SIG-M5 treated with dmso at 0.1 percent for 504 hours (cell line): ENCODE measurements at regions not wholly inside any gene's neighbourhood (a gene's known extent, or its start where the extent isn't known, plus 50 kb on each side); places are given as distances from the start of the nearest gene placed in this dataset.

Experiments used
- DNase-seq: peaks from one replicate; lab custom pipeline; 2025; ENCODE audit not compliant: unreplicated experiment; lab: John Stamatoyannopoulos, UW

DNA sequence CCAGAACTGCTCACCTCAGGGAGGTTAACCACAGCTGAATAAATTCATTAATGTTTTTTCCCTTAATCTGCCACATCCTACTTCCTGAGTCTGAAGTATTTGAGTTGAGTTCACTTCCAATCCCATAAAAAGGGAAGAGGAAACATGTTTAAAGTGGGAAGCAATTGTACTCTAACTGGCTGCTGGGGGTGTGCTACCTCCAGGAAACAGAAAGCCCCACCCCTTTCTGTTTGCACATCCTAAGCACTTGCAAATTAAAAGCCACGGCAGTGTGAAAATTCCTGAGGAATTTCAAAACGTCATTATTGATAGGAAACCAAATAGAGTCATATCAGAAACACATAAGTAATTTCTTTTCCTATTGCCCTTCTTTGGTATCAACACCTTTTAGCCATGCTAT is 307.0 kb upstream of the NR5A2 start:
- DNase-seq: no peak

DNA sequence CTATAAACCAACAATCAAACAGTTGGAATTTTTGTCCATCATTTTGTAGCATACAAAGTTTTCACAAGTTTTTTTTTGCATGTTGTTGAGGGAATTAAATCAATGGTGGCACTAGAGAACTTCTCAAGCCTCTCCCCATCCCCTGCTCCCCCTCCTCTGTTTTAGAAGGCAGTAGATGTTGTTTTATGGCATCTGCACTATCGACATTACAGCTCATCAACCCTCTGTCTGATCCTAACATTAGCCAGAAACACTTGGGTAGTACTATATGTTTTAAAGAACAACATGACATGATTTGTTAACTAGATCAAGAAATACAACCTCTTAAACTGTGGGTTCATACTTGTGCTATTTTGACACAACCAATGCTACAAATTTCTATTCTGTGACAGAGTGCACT is 306.5 kb upstream of the NR5A2 start:
- DNase-seq: no peak

DNA sequence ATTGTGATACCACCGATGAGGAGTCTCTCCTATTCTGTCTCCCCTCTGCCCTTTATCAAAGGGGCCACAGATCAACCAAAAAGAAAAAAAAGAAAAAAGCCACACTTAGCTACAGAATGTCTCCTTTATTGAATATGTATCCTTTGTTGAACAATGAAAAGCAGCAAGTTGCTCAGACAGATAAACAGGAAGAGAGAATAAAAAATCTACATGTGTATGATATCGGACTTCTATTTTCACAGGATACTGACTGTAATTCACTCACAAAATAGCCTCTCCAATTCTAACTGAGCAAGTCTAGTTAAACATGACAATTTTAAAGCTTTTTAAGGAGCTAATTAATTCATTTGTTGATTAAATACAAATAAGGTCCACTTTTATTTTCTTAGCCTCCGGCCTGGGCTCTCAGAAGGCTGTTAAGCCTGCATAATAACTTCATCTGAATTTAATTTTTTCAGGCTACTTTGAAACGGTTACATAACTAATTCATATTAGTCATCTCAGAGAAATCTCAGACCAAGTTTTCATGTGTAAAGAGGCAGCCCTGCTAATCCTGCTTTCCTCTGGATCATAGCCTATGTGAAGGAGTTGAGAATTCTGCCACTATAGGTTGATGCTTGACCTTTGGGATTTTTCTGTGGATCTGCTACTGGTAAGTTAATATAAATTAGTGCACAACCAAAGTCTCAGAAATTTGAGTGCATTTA is 304.1 kb upstream of the NR5A2 start:
- no peak for DNase-seq

DNA sequence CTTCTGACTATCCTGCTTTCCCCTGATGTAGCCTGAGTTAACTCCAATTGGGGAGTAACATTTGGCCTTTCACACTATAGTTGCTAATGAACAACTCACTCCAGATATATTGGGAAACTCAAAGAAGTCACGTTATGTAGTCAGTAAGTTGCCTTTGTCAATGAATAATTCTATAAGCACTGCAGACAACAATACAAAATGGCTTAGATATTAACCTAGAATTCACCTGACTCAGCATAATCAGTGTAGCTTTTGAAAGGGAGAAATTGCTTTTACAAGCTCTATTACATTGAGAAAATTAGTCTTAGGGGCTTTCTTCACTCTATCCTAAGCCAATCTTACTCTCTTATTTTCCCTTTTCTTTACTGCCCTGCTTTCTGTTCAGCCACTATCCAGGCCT is 303.5 kb upstream of the NR5A2 start:
- no peak for DNase-seq

DNA sequence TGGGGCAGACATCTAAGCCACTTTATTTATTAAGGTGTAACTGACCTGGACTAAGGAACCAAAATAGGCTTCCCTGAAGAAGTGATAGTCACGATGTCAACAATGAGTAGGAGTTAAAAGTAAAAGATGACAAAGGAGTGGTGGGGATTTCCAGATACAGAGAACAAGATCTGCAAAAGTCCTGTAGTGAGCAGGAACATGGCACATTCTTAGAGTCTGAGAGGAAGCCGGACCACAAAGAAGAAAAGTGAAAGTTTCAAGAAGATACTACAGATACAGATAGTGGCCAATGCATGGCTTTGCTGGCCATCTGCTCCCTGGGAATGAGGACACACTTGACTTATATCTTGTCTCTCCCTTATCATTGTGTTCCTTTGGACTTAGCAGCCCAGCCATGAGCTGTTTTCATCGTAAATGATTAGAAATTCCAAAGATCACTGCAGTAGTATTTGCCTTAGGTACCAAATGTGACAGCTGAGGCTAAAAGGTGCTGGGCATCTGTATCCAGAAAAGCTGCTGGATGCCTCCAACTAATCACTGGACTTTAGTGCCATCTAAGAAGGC is 302.4 kb upstream of the NR5A2 start:
- no peak for DNase-seq

DNA sequence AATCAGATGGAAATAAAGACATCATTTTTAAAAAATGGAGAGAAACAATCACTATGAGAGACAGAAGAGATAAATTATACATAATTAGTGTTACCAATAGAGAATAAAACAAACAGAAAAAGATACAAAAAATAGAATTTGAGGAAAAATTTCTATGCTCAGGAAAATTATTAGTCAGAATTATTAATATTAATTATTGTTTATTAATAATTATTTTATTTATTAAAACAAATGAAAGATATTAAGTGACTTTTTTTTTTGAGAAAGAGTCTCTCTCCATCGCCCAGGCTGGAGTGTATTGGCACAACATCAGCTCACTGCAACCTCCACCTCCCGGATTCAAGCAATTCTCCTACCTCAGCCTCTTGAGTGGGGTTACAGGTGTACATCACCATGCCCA is 299.8 kb upstream of the NR5A2 start:
- no peak for DNase-seq

DNA sequence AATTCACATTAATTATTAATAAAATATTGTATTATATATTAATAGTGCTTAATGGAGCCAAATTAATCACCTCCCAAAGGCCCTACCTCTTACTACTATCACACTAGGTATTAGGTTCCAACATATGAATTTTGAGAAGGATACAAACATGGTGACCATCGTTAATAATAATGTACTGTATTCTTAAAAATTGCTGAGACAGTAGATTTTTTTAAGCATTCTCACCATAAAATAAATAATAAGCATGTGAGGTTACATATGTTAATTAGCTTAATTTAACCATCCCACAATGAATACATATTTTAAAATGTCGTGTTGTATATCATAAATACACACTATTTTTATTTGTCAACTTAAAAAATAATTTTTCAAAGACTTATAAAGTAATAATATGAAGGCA is 299.2 kb upstream of the NR5A2 start:
- no peak for DNase-seq

DNA sequence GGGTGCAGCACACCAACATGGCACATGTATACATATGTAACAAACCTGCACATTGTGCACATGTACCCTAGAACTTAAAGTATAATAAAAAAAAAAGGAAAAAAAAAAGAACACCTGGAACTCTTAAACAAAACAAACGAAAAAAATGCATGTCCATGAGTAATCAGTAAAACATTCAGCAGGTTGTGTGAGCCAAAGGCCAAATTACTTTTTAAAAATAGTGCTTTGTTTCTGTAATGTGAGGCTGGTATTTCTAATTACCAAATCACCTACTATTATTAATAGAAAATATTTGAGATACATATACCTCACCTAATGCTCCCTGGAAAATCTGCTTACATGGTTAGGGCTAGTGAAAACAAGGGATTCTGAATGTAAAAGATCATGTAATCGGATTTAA is 294.4 kb upstream of the NR5A2 start:
- no peak for DNase-seq

DNA sequence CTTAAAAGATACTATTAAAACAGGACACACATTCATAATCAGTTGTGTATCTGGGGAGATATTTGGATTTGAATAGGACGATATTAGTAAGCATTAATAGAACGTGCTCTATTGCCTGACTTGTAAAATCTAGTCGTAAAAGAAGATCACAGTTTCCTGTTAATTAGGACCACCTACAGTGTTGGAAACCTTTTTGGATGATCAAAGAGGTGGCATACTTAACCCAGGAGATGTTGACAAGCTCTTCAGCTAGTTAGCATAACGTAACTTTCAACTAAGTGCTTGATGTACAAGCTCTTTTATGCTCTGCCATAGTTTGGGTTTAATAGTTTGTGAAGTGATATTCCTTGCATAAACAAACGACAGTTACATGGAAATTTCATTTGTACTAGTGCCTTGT is 293.3 kb upstream of the NR5A2 start:
- no peak for DNase-seq

DNA sequence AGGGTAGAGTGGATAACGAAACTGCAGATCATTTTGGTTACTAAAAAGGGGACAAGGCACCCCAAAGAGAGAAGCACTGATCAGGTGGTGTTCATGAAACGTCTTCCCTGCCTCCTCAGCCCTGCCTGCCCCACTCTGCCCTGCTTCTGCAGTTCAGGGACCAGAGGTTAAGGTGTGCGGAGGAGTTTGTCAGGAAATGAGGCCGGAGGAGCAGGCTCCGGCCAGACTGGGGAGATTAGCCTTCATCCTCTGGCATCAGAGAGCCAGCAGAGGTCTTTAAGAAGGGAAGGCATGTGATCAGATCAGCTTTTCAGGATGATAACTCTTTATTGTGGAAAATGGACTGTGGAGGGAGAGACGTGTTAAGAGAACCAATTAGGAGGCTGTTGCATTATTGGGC is 291.9 kb upstream of the NR5A2 start:
- DNase-seq: no peak

DNA sequence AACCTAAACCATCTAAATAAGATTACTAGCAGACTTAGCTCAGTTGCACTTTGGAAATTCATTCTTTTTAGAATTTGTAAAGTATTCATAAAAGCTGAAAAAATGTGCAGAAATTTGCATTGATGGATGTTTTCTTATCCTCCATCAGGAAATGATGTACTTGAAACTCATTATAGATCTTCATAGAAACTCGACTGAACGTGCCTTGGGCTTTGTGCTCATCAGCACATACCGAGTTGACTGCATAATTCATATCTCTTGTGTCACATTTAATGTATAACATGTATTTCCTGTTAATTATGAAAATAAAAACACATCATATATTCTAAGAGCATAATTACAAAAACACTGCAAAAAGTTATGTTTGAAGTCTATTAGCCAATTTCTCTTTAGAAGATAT is 290.9 kb upstream of the NR5A2 start:
- no peak for DNase-seq

DNA sequence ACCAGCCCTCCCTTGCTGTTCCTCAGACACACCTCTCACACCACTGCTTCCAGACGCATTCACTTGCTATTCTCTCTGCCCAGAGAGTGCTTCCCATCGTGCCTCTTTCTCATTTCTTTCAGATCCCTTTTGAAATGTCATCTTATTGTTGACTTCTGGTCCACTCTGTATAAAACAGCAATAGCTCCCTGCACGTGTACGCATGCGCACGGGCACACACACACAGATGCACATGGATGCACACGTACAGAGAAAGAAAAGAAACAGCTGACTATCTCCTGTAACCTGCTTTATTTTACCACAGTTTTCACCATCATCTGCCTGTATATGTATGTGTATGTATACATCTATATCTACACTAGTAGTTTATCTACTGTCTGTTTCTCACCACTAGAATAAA is 285.9 kb upstream of the NR5A2 start:
- no peak for DNase-seq

DNA sequence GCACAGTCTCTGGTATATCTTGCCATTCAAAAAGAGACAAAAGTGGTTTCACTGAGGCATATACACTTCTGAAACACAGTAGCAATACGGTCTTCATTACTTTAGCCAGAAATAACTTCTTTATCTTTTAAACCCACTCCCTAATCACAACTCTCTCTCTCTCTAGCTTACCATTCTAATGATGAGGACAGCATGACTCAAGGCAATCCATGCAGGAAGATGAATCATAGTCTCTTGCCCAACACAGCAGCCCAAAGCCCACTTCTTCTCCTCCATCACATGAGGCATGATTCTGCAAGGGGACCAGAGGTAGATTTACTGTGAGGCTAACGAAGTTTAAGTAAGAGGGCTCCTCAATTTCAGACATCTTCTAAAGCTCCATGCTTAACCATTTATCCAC is 285.0 kb upstream of the NR5A2 start:
- peak; percentile 71 for DNase-seq

DNA sequence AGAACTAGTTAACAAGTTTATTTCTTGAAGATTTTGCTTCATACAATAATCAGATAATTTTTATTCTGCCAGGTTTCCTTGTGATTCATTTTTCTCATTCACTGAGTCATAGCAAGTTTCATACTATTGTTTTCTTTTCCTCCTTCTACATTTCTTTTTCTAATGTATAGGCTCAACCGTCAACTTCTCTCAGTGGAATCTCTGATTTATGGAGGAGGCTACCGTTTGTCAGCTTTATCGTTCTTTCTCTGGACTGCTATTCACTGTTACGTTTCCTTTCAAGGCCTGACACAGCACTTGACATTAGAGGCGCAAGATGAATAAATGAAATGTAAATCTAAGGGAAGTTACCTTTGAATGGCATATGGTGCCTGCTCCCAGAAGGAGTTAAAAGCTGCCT is 284.3 kb upstream of the NR5A2 start:
- no peak for DNase-seq

DNA sequence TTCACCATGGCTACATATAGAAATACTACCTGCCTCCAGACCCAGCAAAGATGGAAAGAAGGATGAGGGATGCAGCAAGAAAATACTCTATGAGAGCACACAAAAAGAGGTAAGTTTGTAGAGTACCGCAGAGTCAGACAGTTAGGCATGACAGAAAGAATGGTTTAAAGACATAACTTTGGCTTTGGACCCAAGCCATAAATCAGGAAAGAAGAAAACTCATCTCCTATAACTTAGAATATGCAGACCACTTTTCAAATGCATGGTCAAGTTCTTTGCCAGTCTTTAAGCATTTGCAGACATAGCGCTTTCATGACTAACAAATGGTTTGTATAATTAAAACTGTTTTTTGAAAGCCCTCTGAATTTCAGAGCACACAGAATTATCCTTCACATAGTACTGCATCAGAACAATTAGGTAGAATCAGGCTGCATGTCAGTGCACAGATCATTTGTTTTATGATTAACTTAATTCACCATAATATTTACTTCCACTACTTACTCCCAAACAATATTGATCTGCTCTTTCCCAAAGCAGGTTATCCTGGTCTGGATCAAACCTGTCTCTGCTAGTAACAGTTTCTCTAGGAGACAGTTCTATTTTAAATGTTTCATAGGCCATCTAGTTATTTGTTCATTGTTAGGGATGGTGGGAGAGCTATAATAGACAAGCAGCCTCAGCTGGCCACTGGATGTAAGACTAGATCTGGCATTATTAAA is 280.7 kb upstream of the NR5A2 start:
- DNase-seq: no peak

DNA sequence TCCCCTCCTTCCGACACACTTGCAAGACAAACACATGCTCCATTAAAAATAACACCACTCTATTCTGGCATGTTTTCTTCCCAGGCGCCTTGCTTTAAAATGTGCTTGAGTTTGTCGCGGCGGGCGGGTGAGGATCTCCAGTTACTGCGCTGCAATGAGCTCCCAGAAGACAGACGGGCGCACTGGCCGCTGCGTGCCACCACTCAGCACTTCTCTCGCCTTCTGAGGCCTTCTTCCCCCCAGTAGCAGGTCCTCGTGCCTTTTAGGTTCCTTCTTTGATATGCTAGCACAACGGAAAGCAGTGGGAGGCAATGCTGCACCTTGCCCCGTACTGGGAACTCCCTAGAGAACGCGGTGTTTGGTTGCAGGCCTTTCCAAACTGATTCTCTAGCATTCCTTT is 279.5 kb upstream of the NR5A2 start:
- no peak for DNase-seq

DNA sequence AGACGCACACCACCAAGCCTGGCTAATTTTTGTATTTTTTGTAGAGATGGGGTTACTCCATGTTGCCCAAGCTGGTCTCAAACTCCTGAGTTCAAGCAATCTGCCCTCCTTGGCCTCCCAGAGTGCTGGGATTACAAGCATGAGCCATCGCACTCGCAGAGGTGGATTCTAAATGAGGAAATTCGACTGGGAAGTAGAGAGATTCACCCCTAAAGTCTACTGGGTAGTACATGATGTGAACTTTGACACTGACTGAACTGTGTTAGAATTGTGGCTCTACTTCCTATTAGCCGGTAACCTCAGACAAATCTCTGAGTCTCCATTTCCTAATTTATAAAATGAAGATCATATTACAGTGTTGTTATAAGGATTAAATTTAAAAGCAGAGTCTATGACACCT is 276.0 kb upstream of the NR5A2 start:
- DNase-seq: no peak

DNA sequence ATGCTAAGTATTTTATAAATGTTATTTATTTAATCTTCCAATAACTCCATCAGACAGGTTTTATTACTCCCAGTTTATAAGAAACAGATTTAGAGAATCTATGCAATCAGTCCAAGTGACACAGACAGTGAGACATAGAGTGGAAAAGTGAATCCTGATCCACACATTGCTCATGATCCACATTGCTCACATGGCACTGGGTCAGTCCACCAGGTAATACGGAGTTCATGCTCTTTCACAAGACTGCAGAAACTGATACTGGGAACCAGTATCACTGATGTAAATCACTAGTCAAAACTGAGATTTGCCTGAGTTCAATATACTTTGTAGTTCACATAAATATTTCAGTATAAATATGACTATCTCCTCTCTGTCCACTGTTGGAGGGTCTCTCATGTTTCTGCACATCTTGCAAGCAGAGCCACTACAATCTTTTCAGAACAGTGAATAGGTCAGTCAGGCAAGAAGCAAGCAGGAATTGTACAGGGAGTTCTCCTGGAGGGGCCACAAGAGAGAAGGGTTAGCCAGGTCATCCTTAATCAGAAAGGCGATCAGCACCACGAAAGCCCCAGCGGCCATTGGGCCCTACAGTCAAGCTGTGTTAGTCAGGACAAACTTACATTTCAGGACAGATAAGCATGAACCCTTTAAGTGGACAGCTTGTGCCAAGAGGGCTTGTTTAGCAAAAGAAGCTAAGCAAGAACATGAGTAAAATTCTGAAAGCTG is 275.4 kb upstream of the NR5A2 start:
- no peak for DNase-seq

DNA sequence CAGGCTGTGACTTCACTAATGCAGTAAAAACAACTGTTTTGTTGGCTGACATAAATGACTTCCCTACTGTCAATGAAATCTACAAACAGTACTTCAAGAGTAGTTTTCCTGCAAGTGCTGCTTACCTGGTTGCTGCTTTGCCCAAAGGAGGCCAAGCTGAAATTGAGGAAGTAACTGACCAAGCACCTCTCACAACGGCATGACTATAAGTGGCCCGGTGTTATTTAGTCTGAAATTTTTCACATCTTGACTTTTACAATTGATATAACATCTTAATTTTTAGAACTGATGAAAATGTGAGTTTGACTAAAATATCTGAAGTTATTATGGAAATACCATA is 274.9 kb upstream of the NR5A2 start:
- no peak for DNase-seq

DNA sequence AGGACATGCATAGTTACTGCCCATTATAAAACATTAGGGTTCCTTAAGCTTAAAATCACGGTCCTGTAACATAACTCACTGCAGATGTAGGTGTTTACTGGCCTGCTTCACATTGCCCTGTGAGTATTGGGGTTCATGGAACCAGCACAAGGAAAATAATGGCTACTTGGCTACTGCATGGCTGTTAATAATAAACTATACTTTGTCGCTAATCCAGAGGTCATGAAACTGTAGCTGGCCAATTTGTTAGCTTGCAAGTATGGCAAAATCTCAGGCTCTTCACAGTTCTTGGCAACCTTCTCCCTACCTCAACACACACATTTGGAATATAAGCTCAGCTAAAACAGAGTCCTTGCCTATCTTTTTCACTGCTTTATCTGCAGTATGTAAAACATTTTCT is 274.0 kb upstream of the NR5A2 start:
- no peak for DNase-seq

DNA sequence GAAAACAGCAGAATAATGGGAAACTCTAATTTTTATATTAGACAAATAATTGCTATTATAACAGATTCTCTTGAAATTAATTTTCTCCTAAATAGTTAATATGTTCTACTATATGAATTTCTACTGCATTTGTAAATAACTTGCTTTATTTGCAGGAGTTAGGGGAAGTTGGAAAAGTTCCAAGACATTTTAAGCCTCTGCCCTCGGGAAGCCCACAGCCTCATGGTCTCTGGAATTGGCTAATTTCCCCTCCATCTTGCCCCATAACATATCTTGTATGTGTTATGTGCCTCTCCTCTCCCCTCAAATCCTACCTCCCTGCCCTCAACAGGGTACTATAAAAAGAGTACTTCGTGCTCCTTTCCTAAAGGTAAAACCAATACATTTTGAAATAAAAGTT is 271.4 kb upstream of the NR5A2 start:
- DNase-seq: peak; percentile 8

DNA sequence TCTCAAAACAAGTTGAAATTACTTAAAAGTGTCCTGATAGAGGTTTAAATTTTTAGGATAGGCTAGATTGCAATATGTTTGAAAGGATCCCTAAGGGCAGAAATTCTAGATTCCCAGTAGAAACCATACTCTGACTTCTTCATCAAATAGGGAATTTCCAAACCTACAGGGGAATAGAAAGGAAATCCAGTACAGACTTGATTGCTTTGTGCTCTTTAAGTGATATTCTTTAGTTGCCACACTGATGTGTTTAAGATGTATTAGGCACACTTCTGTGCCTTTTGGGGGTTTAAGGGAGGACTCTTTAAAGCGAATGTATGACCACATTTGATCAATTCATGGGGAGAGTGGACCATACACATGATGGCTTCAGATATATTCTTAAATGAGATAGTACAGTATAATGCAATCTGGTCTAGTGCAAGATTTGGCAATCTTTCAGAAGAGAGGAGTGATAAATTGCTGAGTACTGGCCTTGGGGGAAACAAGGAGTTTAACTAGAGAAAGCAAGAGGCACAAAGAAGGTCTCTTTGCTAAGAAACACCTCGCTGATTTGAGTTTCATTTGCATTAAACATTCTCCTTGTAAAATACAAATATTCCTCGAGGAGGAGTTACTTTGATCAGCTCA is 268.8 kb upstream of the NR5A2 start:
- DNase-seq: no peak
